ENCODE measurements at regions not wholly inside any gene's neighbourhood (a gene's known extent, or its start where the extent isn't known, plus 50 kb on each side); places are given as distances from the start of the nearest gene placed in this dataset.

DNA sequence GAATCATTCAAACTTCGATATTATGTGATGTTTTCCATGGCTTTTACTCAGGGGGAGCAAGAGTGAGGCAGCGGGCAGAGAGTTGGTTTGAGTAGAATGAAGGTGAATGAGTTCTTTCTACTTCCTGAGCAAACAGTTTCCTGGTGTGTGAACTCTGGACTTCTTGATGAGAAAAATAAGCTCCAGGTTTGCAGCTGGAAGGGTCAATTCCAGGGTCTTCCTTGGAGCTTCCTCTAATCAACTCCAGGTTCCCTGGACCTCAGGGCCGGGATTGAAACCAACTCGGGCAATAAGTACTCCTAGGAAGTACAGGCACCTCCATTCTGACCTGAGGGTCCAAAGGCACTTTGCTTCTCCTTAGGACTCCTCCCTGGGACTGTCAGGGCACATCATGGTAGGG lies 243.6 kb upstream of the ONECUT1 start:
- TF ChIP-seq, protein P1, sequence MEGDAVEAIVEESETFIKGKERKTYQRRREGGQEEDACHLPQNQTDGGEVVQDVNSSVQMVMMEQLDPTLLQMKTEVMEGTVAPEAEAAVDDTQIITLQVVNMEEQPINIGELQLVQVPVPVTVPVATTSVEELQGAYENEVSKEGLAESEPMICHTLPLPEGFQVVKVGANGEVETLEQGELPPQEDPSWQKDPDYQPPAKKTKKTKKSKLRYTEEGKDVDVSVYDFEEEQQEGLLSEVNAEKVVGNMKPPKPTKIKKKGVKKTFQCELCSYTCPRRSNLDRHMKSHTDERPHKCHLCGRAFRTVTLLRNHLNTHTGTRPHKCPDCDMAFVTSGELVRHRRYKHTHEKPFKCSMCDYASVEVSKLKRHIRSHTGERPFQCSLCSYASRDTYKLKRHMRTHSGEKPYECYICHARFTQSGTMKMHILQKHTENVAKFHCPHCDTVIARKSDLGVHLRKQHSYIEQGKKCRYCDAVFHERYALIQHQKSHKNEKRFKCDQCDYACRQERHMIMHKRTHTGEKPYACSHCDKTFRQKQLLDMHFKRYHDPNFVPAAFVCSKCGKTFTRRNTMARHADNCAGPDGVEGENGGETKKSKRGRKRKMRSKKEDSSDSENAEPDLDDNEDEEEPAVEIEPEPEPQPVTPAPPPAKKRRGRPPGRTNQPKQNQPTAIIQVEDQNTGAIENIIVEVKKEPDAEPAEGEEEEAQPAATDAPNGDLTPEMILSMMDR (IDR thresholded peaks at IDR 0.05), result no peak
- TF ChIP-seq EZH2 (IDR thresholded peaks at IDR 0.05) (no peak), EZH2phosphoT487 (IDR thresholded peaks at IDR 0.05) (no peak)
